ENCODE measurements at regions not wholly inside any gene's neighbourhood (a gene's known extent, or its start where the extent isn't known, plus 50 kb on each side); places are given as distances from the start of the nearest gene placed in this dataset.
"Not testable (repeated sequence)": the region's sequence is repeated elsewhere in the genome, so short reads cannot be mapped to it uniquely, and the experiment has no call there.

DNA sequence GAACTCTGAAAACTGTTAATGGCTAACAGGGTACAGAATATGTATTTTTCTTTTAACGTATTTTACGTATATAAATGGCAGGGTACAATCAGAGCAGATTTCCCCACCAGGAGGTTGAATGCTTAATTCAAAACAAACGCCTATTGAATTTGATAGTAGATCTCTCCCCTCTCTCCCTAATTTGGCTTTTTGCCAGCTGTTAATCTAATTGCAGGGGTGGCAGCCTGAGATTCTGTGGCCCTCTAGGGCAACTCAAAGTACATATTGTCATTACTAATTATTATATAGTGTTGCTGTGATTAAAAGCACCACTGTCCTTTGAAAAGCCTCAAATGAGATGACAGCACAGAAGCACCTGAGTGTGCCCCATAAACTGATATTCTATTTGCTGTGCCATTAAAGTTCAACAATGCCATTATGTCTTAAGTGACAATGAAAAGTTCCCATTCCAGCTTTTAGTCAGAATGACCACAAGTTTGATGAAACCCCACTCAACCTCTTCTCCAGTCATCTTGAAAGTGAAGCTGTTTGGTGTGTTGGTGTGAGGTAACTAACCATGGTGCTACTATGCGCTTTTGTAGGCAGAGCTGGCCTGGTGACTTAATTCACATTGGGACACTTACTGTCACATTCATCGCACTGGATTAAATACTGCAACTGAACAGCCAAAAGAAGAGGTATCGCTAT is 351.4 kb downstream of the KCNRG start:
- DNase-seq: no peak

DNA sequence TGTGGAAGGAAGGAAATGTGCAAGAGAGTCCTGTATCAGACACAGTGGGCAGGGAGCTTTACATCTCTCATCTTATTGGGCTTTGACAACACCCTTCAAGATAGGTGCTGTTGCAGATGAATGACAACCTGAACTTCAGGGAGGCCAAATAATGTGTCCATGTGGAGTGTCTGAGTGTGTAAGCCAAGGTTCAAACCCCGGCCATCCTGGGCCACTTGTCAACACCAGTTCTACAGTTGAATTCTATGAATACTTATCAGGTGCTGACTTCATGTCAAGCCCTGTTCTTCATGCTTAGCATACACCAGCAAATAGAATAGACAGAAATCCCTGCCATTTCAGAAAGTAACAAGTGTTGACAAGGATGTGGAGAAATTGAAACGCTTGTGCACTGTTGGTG is 354.4 kb downstream of the KCNRG start:
- DNase-seq: no peak

DNA sequence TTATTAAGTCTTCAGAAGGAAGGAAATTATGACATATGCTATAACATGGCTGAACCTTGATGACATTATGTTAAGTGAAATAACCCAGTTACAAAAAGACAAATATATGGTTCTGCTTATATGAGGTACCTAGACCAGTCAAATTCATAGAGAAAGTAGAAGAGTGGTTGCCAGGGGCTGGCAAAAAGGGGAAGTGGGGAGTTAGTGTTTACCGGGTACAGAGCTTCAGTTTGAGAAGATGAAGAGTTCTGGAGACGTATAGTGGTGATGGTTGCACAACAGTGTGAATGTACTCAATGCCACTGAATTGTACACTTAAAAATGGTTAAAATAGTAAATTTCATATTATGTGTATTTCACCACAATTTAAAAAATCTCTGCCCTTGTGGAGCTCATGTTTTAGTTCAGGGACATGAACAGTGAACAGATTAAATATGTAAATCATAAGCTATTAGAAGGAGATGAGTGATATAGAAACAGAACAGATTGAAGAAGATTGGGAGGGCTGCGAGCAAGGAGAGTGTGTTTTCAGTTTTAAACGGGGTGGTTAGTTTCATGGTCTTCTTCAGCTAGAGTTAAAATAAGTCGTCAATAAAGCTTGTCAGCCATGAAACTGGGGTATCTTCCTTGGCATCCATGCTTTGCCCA is 355.2 kb downstream of the KCNRG start:
- DNase-seq: no peak

GRCh38 chr13:50374517-50374916 is 359.3 kb downstream of the KCNRG start:
- DNase-seq: no peak

GRCh38 chr13:50375792-50376191 is 360.5 kb downstream of the KCNRG start:
- DNase-seq: peak; percentile 68

DNA sequence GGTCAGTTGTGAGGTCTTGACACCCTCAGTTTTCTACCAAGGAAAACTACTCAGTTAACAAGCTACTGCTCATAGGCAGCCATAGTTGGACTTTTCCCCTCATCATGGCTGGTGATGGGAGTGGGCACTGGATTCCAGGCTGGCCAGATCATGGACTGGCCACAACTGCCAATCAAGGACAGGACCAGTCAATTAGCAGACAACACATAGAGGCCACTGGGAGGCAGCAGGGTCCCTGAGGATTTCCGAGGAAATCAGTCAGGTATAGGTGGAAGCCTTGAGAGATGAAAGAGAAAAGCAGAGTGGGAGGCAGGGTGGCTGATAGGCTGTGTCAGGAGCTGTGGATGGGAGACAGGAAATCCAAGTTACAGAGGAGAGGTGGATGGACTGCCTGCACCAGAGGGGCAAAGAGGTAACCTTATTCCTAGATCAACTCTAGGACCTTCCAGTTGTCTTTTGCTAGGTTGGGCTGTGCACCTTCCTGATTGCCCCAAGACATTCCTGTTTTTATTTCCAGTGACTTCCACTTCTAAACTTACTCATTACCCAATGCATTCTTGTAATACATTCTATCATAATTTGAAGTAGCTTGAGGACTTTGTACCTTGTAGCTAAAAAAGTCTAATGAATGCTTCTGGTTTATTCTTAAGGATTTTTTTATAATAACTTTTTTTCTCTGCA is 361.8 kb downstream of the KCNRG start:
- no peak for DNase-seq

- no peak for DNase-seq
Measured at GRCh38 chr13:50377726-50378270, 362.6 kb downstream of the KCNRG start.

GRCh38 chr13:50378509-50379044 is 363.3 kb downstream of the KCNRG start:
- no peak for DNase-seq

DNA sequence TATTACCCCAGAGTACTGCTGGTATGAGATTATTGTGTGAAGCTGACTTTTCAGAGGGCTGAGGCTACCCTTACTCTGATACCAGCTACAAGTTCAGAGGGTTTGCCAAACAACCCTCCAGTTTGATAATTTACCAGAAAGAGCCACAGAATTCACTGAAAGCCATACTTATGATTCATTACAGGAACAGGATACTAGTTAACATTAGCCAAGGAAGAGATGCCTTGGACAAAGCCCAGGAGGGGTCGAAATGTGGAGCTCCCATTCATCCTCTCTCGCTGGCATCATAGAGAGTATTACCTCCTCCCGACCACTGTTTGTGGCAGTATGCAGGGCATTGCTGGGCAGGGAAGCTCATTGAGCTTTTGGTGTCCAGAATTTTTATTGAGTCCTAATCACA is 364.3 kb downstream of the KCNRG start:
- DNase-seq: no peak

- DNase-seq: no peak
Measured at GRCh38 chr13:50380905-50381304, 365.7 kb downstream of the KCNRG start.

DNA sequence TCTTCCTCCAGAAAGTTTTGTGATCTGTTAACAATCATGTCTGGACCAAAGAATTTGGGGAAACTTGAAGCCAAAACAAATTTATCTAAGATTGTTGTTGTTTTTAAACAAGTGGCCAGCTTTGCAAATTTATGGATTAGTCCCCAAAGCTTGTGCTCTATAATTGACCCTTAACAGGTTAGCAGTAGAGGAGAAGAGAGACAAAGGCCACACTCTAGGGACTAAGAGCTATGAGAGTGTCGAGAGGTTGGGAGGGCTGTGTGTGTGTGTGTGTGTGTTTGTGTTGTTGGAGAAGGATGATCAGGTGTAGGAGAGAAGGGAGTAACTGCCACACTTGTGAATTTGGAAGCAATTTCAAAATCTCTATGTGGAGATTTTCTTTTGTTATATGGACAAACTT is 367.3 kb downstream of the KCNRG start:
- no peak for DNase-seq

- no peak for DNase-seq
Measured at GRCh38 chr13:50382951-50383350, 367.7 kb downstream of the KCNRG start.

- DNase-seq: no peak
Measured at GRCh38 chr13:50384724-50385123, 369.5 kb downstream of the KCNRG start.

- DNase-seq: peak; percentile 86
Measured at GRCh38 chr13:50386541-50387050, 371.4 kb downstream of the KCNRG start.

DNA sequence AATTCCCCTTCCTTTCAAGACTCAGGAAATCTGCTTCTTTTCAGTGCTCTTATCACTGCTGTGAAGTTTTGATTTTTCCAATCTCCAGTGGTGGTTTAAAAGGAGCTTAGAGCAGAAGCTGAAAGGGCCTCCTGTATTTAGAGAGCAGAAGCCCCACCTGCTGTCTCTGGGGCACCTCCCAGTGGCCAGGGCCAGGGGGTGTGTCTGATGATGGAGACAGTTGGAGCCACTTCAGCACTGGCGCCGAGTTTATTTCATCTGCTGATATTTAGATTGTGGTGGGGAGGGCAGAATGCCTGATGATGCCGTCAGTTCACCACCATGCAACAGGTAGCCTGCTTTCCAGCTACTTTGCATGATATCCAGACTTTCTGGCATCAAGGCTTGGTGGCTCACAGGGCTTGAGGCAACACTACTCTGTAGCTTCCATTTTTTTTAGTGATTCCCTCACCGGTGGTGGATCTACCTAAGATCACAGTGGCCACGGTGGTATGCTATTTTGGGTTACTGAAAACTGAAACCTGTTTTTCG is 371.9 kb downstream of the KCNRG start:
- DNase-seq: peak; percentile 35

DNA sequence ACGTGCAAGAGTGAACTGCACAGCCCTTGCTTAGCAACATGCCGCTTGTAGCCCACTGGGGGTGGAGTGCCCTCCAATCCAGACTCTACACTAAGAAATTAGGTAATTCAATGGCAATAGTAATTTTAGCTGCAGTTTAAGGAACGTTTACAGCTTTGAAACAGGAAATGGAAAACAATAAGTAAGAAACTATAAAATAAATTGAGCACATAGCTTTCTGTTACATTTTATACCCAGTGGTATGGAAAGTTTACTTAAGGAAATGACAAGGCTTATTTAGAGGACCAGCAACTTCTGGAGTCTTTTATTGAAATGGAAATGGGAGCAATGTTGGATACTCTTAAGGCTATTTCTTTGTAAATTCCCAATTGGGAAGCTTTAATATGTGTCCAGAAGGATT is 373.2 kb downstream of the KCNRG start:
- no peak for DNase-seq

DNA sequence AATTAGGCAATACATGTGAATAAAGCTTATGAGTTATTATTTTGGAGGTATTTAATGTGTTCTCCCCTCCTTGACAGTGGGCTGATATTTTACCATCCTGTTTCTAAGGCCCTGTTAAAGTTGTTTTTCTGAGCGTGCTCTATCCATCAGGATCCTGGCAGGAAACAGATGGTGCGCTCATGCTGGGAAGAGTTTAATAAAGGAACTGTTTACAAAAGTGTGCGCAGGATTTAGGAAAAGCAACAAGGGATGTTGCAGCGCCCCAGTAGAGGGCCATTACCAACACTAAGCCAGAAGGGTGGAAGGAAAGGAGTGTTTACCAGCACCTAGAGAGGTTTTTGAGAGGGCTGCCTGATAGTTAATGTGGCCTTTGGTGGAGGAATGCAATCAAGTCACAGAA is 374.5 kb downstream of the KCNRG start:
- DNase-seq: no peak

GRCh38 chr13:50390503-50391248 is 375.4 kb downstream of the KCNRG start:
- no peak for DNase-seq

- DNase-seq: no peak
Measured at GRCh38 chr13:50392977-50393376, 377.7 kb downstream of the KCNRG start.

DNA sequence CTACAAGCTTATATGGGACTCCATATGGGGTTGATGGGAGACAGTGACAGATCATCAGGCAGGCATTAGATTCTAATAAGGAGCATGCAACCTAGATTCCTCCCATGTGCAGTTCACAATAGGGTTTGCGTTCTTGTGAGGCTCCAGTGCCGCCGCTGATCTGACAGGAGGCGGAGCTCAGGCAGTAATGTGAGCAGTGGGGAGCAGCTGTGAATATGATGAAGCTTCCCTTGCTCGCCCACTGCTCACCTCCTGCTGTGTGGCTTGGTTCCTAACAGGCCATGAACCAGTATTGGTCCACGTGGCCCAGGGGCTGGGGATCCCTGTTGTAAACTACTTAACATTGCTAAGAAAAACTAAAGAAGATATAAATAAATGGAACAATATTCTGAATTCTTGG is 378.4 kb downstream of the KCNRG start:
- DNase-seq: peak; percentile 71

DNA sequence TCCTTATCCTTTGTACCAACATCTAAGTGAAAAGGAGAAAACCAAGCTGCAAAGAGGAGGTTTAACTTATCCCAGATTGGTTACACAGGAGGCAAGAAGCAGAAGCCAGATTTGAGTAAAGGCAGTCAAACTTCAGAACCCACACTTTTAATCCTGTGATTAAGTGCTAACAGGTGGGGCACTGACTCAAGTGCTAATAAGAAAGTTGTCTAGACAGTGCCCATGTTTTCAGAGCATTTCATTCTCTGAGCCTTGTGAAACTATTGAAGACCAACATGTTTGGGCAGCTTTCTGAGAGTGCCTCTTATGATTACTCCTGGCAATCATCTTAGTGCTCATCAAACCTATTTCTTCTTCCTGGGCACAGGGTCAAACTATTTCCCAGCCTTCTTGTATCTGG is 380.8 kb downstream of the KCNRG start:
- DNase-seq: no peak

GRCh38 chr13:50396618-50397017 is 381.4 kb downstream of the KCNRG start:
- DNase-seq: not testable (repeated sequence)

All from fibroblast of skin of right quadriceps (primary cell).